ENCODE measurements at regions not wholly inside any gene's neighbourhood (a gene's known extent, or its start where the extent isn't known, plus 50 kb on each side); places are given as distances from the start of the nearest gene placed in this dataset.
"Not testable (repeated sequence)": the region's sequence is repeated elsewhere in the genome, so short reads cannot be mapped to it uniquely, and the experiment has no call there.

- no TSS peak for BruUV-seq (replicated peaks)
Observed at GRCh38 chr5:93941897-93942296, 200.5 kb upstream of the POU5F2 start.

GRCh38 chr5:93933269-93933668 is 191.9 kb upstream of the POU5F2 start:
- POLR2A ChIA-PET; H3K36me3 ChIP-seq (ENCODE audit: insufficient read depth, low read length); H3K9me3 ChIP-seq (ENCODE audit: low read length); H3K4me1 ChIP-seq (ENCODE audit: insufficient read depth, low read length, poor library complexity, severe bottlenecking); H4K20me1 ChIP-seq (ENCODE audit: insufficient read depth, low read length); H3K4me3 ChIP-seq (ENCODE audit: low read depth, low read length, poor library complexity, severe bottlenecking); BruUV-seq (replicated peaks); H3K27ac ChIP-seq (ENCODE audit: low read depth, low read length, poor library complexity, severe bottlenecking); H3K4me2 ChIP-seq (ENCODE audit: low read length); intact Hi-C loops (cut with micrococcal nuclease; ENCODE audit: unreplicated experiment); DNase-seq (ENCODE audit: low spot score); CTCF ChIA-PET (ENCODE audit: unreplicated experiment); H3K79me2 ChIP-seq (ENCODE audit: insufficient read depth, low read depth, low read length); H3K9me2 ChIP-seq (ENCODE audit: insufficient read depth, low read length); H2AFZ ChIP-seq (ENCODE audit: low read length): not testable (repeated sequence)

More at GRCh38 chr5:93941897-93942296, 200.5 kb upstream of the POU5F2 start:
- ChIA-PET CTCF (ENCODE audit: unreplicated experiment) (no interaction called here), POLR2A (interaction anchor here (2.0 kb wide), 1 partner anchor 10 kb away, joined by 7 read pairs; no protein-coding TSS in a partner anchor)
- no peak for TF ChIP-seq CTCF (conservative IDR thresholded peaks at IDR 0.05; ENCODE audit: low read length)
- no peak for TF ChIP-seq EZH2phosphoT487 (IDR thresholded peaks at IDR 0.05; ENCODE audit: borderline replicate concordance, low read depth, low read length)
- intact Hi-C loops (cut with micrococcal nuclease; ENCODE audit: unreplicated experiment): no loop called here
- Histone ChIP-seq H3K36me3 (ENCODE audit: insufficient read depth, low read length) (no peaks in the 10 kb centered on the region), H3K79me2 (ENCODE audit: insufficient read depth, low read depth, low read length) (no peaks in the 10 kb centered on the region), H3K4me2 (ENCODE audit: low read length) (no peak overlapping the region), H3K9me3 (ENCODE audit: low read length) (no peaks in the 10 kb centered on the region), H4K20me1 (ENCODE audit: insufficient read depth, low read length) (no peaks in the 10 kb centered on the region), H3K4me1 (ENCODE audit: insufficient read depth, low read length, poor library complexity, severe bottlenecking) (no peaks in the 10 kb centered on the region), H2AFZ (ENCODE audit: low read length) (no peak overlapping the region), H3K9me2 (ENCODE audit: insufficient read depth, low read length) (no peaks in the 10 kb centered on the region), H3K27ac (ENCODE audit: low read depth, low read length, poor library complexity, severe bottlenecking) (no peak overlapping the region), H3K4me3 (ENCODE audit: low read depth, low read length, poor library complexity, severe bottlenecking) (no peak overlapping the region)
- DNase-seq (ENCODE audit: low spot score): no peak

GRCh38 chr5:93930098-93930497 is 188.7 kb upstream of the POU5F2 start:
- Histone ChIP-seq H3K4me2 (ENCODE audit: low read length) (no peak overlapping the region), H2AFZ (ENCODE audit: low read length) (no peak overlapping the region), H3K27ac (ENCODE audit: low read depth, low read length, poor library complexity, severe bottlenecking) (no peak overlapping the region), H3K4me3 (ENCODE audit: low read depth, low read length, poor library complexity, severe bottlenecking) (no peak overlapping the region), H3K79me2 (ENCODE audit: insufficient read depth, low read depth, low read length) (no peaks in the 10 kb centered on the region), H3K9me3 (ENCODE audit: low read length) (no peaks in the 10 kb centered on the region), H3K9me2 (ENCODE audit: insufficient read depth, low read length) (no peaks in the 10 kb centered on the region), H3K36me3 (ENCODE audit: insufficient read depth, low read length) (no peaks in the 10 kb centered on the region), H3K4me1 (ENCODE audit: insufficient read depth, low read length, poor library complexity, severe bottlenecking) (no peaks in the 10 kb centered on the region), H4K20me1 (ENCODE audit: insufficient read depth, low read length) (no peaks in the 10 kb centered on the region)
- CTCF ChIA-PET (ENCODE audit: unreplicated experiment): no interaction called here
- POLR2A ChIA-PET: no interaction called here
- BruUV-seq (replicated peaks): no TSS peak
- DNase-seq (ENCODE audit: low spot score): no peak
- intact Hi-C loops (cut with micrococcal nuclease; ENCODE audit: unreplicated experiment): no loop called here
- TF ChIP-seq CTCF (conservative IDR thresholded peaks at IDR 0.05; ENCODE audit: low read length) (no peak), EZH2phosphoT487 (IDR thresholded peaks at IDR 0.05; ENCODE audit: borderline replicate concordance, low read depth, low read length) (no peak)
